ENCODE measurements at regions not wholly inside any gene's neighbourhood (a gene's known extent, or its start where the extent isn't known, plus 50 kb on each side); places are given as distances from the start of the nearest gene placed in this dataset.

DNA sequence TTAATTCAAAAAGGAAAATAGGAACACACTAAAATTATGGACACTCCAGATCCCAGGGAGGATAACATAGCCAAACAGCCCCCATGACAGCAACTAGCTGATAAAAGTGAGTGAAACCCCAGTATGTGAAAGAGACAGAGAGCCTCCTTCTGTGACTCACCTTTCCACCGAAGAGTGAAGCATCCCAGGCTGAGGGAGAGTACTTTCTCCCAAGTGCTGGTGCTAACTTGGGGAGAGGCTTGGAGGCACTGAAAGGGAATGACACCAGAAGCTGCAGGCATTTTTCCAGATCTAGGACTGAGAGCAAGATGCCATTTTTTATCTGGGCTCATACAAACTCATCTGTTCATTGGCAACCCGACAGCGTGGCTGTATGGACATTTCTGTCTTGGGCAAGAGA lies 339.8 kb downstream of the HTR1B start:
- WGBS = 86% methylated on average over 3 of the region's 3 CpGs
- Histone ChIP-seq H3K4me1 (ENCODE audit: control insufficient read depth in 4 of 4, insufficient read depth in 4 of 4, low read length in 3 of 4) (no peaks in the 10 kb centered on the region), H3K36me3 (ENCODE audit: control insufficient read depth in 4 of 4, insufficient read depth in 3 of 4, low read depth in 1 of 4, low read length in 3 of 4) (no peaks in the 10 kb centered on the region), H3K27ac (ENCODE audit: low read depth in 1 of 2, low read length in 2 of 2) (no peak overlapping the region), H3K9me3 (ENCODE audit: control insufficient read depth in 4 of 4, low read length in 3 of 4) (no peaks in the 10 kb centered on the region), H3K4me3 (ENCODE audit: low read depth in 1 of 3, low read length in 3 of 3) (no peak overlapping the region), H3K9ac (ENCODE audit: low read depth in 1 of 2, low read length in 2 of 2) (no peak overlapping the region), H3K27me3 (ENCODE audit: control insufficient read depth in 4 of 4, insufficient read depth in 4 of 4, low read length in 3 of 4) (no peaks in the 10 kb centered on the region)
- TF ChIP-seq FOXA2 (IDR thresholded peaks at IDR 0.05) (no peak), RAD21 (IDR thresholded peaks at IDR 0.05) (no peak), GABPA (IDR thresholded peaks at IDR 0.05 in 1 of 2, conservative IDR thresholded peaks at IDR 0.05 in 1 of 2) (no peak), JUND (IDR thresholded peaks at IDR 0.05) (no peak), HNF4G (IDR thresholded peaks at IDR 0.05) (no peak), SP1 (IDR thresholded peaks at IDR 0.05) (no peak), ZBTB33 (IDR thresholded peaks at IDR 0.05) (no peak), REST (IDR thresholded peaks at IDR 0.05) (no peak), MAX (IDR thresholded peaks at IDR 0.05) (no peak), RXRA (IDR thresholded peaks at IDR 0.05) (no peak)
- no peak for DNase-seq (ENCODE audit: low spot score)

DNA sequence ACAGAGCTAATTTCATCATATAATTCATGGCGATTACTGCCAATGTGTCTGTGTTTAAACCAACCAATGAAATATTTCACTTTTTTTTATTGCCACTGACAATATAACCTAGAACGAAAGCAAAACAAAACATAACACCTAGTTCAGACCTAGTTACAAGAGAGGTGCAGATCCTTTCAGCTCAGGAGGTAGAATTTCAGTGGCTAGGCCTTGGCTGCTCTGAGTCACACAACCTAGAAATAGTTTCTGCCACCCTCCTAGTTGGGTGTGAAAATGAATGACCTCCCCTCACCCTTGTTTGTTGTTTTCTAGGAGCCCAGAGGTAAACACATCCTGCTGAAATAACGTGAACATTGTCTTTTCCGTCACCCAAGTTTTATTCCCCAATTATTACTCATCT lies 356.3 kb downstream of the HTR1B start:
- Histone ChIP-seq H3K4me3 (ENCODE audit: low read depth in 1 of 3, low read length in 3 of 3) (no peak overlapping the region), H3K9ac (ENCODE audit: low read depth in 1 of 2, low read length in 2 of 2) (no peak overlapping the region), H3K4me1 (ENCODE audit: control insufficient read depth in 4 of 4, insufficient read depth in 4 of 4, low read length in 3 of 4) (no peaks in the 10 kb centered on the region), H3K9me3 (ENCODE audit: control insufficient read depth in 4 of 4, low read length in 3 of 4) (no peaks in the 10 kb centered on the region), H3K27me3 (ENCODE audit: control insufficient read depth in 4 of 4, insufficient read depth in 4 of 4, low read length in 3 of 4) (no peaks in the 10 kb centered on the region), H3K36me3 (ENCODE audit: control insufficient read depth in 4 of 4, insufficient read depth in 3 of 4, low read depth in 1 of 4, low read length in 3 of 4) (no peaks in the 10 kb centered on the region), H3K27ac (ENCODE audit: low read depth in 1 of 2, low read length in 2 of 2) (no peak overlapping the region)
- TF ChIP-seq FOXA2 (IDR thresholded peaks at IDR 0.05) (no peak), SP1 (IDR thresholded peaks at IDR 0.05) (no peak), NR2F2 (IDR thresholded peaks at IDR 0.05) (no peak), GABPA (IDR thresholded peaks at IDR 0.05 in 1 of 2, conservative IDR thresholded peaks at IDR 0.05 in 1 of 2) (no peak), HNF4A (conservative IDR thresholded peaks at IDR 0.05) (no peak)
- 75% methylated on average over 4 of the region's 4 CpGs for WGBS
- no peak for DNase-seq (ENCODE audit: low spot score)

DNA sequence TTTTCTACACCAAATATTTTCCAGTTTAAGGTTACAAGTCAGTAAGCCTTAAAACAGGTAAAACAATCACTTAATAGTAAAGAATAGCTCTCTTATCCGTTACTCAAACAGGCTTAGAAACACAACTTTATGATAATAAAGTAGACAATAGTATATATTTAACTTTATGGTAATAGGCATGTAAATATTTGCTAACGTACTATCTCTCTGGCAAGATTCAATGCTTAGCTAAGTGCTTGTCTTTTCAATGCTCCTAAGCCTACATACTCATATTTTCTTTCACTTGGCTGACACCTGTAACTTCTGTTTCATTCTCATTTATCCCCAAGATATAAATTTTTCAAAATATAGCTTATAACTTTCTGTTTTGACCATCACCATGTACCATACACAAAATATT lies 358.2 kb downstream of the HTR1B start:
- H3K4me3 ChIP-seq (ENCODE audit: low read depth in 1 of 3, low read length in 3 of 3) = no peak overlapping the region
- no peak for DNase-seq (ENCODE audit: low spot score)
- WGBS = 55% methylated on average over 2 of the region's 2 CpGs
- TF ChIP-seq YY1 (IDR thresholded peaks at IDR 0.05) (no peak), MAX (IDR thresholded peaks at IDR 0.05) (no peak), EGR1 (IDR thresholded peaks at IDR 0.05; ENCODE audit: low read depth in 2 of 2) (no peak), GABPA (IDR thresholded peaks at IDR 0.05 in 1 of 2, conservative IDR thresholded peaks at IDR 0.05 in 1 of 2) (no peak), REST (IDR thresholded peaks at IDR 0.05) (no peak), HNF4G (IDR thresholded peaks at IDR 0.05) (no peak), TAF1 (conservative IDR thresholded peaks at IDR 0.05) (no peak)
- H3K9me3 ChIP-seq (ENCODE audit: control insufficient read depth in 4 of 4, low read length in 3 of 4) = no peaks in the 10 kb centered on the region
- no peaks in the 10 kb centered on the region for H3K27me3 ChIP-seq (ENCODE audit: control insufficient read depth in 4 of 4, insufficient read depth in 4 of 4, low read length in 3 of 4)
- no peaks in the 10 kb centered on the region for H3K4me1 ChIP-seq (ENCODE audit: control insufficient read depth in 4 of 4, insufficient read depth in 4 of 4, low read length in 3 of 4)
- no peak overlapping the region for H3K27ac ChIP-seq (ENCODE audit: low read depth in 1 of 2, low read length in 2 of 2)
- H3K36me3 ChIP-seq (ENCODE audit: control insufficient read depth in 4 of 4, insufficient read depth in 3 of 4, low read depth in 1 of 4, low read length in 3 of 4) = no peaks in the 10 kb centered on the region
- no peak overlapping the region for H3K9ac ChIP-seq (ENCODE audit: low read depth in 1 of 2, low read length in 2 of 2)

Data from liver (tissue), 7 donors.